OCI-LY7 (cell line): ENCODE measurements at regions not wholly inside any gene's neighbourhood (a gene's known extent, or its start where the extent isn't known, plus 50 kb on each side); places are given as distances from the start of the nearest gene placed in this dataset.

Experiments used
- CTCF ChIP-seq: fragments of 200-600 bp; sonication (generic); conservative IDR thresholded peaks from 2 replicates; pipeline ENCODE4 v1.5.1; 2014; ENCODE audit warnings: mild to moderate bottlenecking, antibody characterized with exemption, low read length, moderate library complexity, mixed read lengths
- EZH2phosphoT487 ChIP-seq: fragments of 200-600 bp; sonication (generic); IDR thresholded peaks from 2 replicates; pipeline ENCODE4 v1.6.1; 2018; ENCODE audit warnings: low read depth, borderline replicate concordance, mild to moderate bottlenecking, mixed run types, antibody characterized with exemption, low read length, moderate library complexity, mixed read lengths

GRCh38 chr4:136590440-136590839 lies 941.9 kb downstream of the PCDH18 start:
- TF ChIP-seq CTCF = no peak
- TF ChIP-seq EZH2phosphoT487 = no peak
